ENCODE measurements at regions not wholly inside any gene's neighbourhood (a gene's known extent, or its start where the extent isn't known, plus 50 kb on each side); places are given as distances from the start of the nearest gene placed in this dataset.

GRCh38 chr6:97822632-97823031 is 539.6 kb upstream of the MMS22L start:
- DNase-seq = no peak

GRCh38 chr6:97841763-97842162 is 558.7 kb upstream of the MMS22L start:
- DNase-seq = no peak

DNA sequence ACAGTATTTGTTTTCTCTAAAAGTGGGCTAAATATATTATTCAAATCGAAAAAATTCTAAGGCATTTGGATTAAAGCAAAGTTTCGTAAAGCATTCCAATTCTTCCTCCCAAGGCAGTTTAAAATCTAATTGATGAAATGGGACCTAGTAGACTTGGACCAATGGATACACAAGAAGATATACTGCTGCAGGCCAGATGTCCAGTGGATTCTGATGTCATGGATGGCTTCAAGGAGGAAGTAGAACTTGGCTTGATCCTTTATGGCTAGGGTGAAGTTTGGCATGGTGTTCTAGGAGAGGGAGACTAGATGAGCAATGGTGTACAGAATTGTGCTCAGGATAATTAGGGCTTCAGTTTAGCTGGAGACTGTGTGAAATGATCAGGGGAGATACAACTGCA is 559.5 kb upstream of the MMS22L start:
- DNase-seq = no peak

DNA sequence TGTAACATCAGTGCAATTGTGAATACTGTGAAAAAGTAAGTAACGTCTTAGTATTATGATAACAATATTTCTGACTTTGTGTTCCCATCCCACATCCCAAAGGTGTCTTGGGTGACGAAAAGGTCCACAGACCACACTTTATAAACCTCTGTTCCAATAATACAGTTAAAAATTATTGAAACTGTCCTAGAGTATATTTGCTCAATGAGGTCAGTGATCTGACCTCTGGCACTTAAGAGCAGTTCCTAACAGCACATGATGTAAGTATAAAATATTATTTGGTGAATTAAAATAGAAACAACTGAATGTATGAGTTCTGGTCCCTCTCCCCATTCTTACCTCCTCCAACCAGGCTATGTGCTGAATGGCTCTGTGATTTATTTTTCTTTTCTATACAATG is 566.4 kb upstream of the MMS22L start:
- no peak for DNase-seq

DNA sequence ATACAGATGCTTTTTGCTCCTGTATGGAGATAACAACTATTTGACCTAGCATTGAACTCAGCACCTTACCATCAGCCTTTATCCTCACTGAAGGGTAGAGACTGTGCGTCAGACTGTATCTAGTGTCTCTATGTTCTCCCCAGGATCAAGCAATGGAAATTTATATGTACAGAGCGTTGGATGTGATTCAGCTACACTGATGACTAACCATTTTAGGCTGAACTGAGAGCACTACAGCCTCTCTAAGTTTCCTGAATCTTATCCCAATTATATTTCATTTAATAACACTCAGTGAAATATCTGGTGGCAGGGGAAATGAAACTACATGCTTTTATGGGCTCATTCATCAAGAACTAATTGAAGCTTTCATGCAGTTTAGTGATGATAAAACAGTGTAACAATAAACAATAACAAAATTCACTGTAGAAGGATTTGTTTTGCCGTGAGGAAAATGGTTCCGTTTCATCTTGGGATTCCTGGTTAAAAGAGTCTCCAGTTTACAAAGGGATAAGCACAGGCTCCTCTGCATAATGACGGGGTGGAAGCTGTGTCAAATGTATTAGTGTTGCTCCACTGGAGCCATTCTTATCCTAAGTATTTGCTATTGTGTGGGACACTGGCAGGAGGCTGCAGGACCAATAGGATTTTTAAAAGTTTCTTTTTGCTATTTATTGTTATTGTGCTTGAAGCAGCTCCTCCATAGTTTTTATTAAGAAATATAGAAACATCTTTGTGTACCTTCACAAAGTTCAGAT is 567.6 kb upstream of the MMS22L start:
- DNase-seq = no peak

DNA sequence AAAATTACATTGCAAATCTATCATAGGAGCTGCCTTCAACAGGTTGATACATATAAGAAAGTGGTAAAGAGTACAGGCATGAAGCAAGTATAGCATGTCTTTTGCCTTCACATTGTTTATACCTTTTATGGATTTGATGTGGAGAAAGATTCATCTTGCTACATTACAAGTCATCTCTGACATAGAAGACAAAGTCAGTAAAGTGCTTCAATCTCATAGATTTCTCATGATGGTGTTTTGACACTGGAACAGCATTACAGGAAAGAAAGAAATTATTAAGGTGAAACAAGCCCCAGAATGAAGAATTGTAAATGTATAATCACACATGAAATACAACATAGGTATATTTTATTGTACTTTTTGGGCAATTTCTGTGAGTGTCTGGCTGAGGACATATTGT is 580.7 kb upstream of the MMS22L start:
- DNase-seq = no peak

DNA sequence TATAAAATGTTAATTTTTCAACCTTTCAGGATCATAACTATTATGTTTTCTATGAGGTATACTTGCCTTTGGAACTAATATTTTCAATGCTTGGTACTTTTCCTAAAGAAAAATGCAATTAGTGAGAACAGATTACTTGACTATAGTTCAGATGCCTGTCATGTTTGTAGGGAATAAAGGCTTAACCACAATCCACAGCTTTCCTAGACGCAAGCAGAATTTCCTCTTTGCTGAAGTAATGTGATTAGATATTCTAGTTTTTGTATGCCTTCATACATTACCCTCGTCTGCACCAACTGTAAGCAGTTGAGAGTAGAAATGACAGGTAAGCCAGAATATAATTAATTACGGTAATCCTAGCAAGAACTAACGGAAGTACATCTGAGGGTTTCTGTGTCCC is 581.4 kb upstream of the MMS22L start:
- DNase-seq = no peak

- no peak for DNase-seq
Observed at GRCh38 chr6:97864826-97865225, 581.8 kb upstream of the MMS22L start.

DNA sequence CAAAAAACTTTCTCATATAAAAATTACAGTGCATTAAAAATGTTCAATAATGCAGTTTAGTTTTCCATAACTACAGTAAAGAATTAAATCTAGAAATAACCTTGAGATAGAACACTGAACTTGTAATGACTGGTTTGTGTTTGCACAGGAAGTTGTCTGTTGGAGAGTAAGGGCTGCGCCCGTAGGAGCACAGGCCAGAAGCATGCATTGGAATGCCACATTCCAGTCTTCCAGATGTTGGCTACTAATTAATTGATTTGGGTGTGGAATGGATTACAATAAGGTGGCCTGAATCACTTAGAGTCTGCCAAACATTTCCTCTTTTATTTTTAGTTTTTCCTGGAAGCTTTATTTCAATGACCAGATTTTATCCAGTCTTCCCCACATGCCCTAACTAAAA is 582.6 kb upstream of the MMS22L start:
- no peak for DNase-seq

- DNase-seq = no peak
Observed at GRCh38 chr6:97866616-97867015, 583.6 kb upstream of the MMS22L start.

- DNase-seq = no peak
Observed at GRCh38 chr6:97867177-97867576, 584.2 kb upstream of the MMS22L start.

DNA sequence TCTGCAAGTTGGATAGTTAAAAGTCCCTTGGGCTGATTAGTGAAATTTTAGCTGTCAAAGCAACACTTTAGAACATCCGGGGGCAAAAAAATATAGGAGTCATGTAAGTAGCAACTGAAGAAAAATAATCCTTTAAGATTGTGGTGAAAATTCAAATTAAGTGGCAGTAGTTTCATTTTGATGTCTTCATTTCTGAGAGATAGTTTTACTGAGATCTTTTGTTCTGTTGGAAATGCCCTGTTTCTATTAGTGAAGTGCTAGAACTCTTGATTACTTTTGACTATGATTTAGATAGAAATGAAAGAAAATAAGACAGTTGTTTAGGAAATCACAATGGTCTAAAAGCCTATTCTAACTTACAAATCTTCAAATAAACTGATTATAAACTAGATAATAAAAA is 587.3 kb upstream of the MMS22L start:
- no peak for DNase-seq

DNA sequence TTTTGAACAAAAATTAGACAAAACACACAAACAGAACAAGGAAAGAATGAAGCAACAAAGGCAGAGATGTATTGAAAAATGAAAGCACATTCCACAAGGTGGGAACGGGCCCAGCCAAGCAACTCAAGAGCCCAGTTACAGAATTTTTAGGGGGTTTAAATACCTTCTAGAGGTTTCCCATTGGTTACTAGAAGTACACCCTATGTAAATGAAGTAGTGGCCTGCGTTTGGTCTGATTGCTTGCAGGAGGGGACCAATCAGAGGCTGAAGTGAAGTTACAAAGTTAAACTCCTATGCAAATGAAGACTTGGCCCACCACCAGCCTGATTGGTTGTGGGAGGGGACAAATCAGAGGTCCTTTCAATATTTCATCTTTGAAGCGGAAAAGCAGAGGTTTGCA is 593.7 kb upstream of the MMS22L start:
- DNase-seq = no peak

GRCh38 chr6:97882755-97883154 is 599.7 kb upstream of the MMS22L start:
- DNase-seq = no peak

- no peak for DNase-seq
Observed at GRCh38 chr6:97885325-97885724, 602.3 kb upstream of the MMS22L start.

GRCh38 chr6:97885828-97886227 is 602.8 kb upstream of the MMS22L start:
- no peak for DNase-seq

- DNase-seq = no peak
Observed at GRCh38 chr6:97901531-97901930, 618.5 kb upstream of the MMS22L start.

GRCh38 chr6:97909380-97909779 is 626.4 kb upstream of the MMS22L start:
- DNase-seq = no peak

- no peak for DNase-seq
Observed at GRCh38 chr6:97913721-97914120, 630.7 kb upstream of the MMS22L start.

- DNase-seq = no peak
Observed at GRCh38 chr6:97914912-97915311, 631.9 kb upstream of the MMS22L start.

DNA sequence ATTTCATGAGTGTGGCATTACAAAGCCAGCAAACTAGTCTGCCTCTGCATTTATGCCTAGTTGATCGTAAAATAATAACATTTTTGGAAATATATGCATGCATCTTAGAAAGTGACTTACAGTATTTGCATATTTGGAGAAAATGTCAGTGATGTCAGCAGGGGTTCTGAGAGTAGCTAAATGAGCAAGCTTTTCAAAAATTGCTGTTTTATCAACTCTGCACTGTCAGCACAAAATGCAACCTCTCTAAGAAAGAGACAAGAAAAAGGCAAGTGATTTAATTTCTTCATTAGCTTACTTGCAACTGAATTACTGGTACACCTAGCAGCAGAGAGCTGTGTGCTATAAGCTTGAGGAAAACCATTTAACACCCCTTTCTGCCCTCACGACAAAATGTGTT is 632.5 kb upstream of the MMS22L start:
- no peak for DNase-seq

GRCh38 chr6:97917369-97917768 is 634.4 kb upstream of the MMS22L start:
- no peak for DNase-seq

GRCh38 chr6:97919046-97919445 is 636.0 kb upstream of the MMS22L start:
- no peak for DNase-seq

DNA sequence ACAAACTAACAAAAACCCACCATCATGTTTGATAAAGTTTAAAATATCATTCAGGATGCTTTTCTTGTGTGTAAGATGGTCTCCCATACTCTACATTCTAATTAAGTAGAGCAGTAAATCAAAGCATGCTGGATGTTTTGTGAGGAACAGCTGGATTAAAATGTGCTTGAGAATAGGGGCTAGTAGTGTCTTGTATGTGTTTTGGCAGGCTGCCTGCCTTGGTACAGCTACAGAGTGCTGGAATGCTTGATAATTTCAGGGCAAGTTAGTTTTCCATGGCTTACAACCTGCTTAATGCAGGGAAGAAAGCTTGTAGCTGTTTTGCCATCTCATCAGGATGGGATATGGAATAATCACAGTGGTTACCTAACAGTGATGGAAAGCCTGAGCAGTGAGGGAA is 636.6 kb upstream of the MMS22L start:
- DNase-seq = no peak

DNA sequence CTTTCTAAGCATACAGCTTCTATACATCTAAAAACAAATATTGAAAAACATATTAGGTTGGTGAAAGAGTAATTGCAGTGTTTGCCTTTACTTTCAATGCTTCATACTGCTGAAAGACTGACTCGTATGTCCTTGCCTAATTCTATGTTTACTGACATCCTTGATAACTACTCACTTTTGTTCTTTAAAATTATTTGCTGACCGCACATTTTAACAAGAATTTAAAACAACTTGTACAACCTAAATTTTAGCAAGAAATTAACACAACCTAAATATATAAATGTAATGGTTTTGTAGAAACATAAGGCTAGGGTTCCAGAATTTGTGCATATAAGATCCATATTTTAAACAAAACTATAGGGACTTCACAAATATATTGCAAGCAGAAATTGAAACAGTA is 640.2 kb upstream of the MMS22L start:
- DNase-seq = no peak

DNA sequence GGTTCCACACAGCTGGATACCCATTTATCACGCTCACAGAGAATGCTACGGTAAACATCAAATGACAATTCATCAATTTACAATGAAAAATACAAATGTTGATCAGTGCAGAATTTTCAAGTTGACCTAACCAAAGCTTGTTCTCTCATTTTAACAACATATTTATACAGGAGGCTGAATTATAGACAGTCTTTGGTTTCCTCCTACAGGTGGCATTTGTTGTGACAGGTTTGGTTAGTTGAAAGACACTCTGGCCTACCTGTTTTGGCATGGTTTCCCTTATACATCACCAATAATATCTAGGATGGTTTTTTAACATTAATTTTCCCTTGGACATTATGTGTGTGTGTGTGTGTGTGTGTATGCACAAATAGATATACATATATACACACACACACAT is 642.5 kb upstream of the MMS22L start:
- DNase-seq = no peak

All from cerebellar nuclear complex (tissue), 1 donor.